GM20000 (cell line): ENCODE measurements at regions not wholly inside any gene's neighbourhood (a gene's known extent, or its start where the extent isn't known, plus 50 kb on each side); places are given as distances from the start of the nearest gene placed in this dataset.

Experiments
- DNase-seq: peaks from one replicate; pipeline ENCODE4 v3.0.0; 2012; ENCODE audit warnings: low spot score
- CTCF ChIP-seq: IDR thresholded peaks from 2 replicates; pipeline ENCODE4 v1.5.1; 2012; ENCODE audit warnings: mild to moderate bottlenecking, control low read depth; ENCODE audit errors: extremely low read depth, missing control alignments

- no peak for DNase-seq
- no peak for TF ChIP-seq CTCF
These were observed 156.5 kb upstream of the GDF10 start for GRCh38 chr10:47143473-47143872.

GRCh38 chr10:47144525-47144924 lies 155.5 kb upstream of the GDF10 start:
- DNase-seq, result no peak
- no peak for TF ChIP-seq CTCF

GRCh38 chr10:47145290-47145934 lies 154.6 kb upstream of the GDF10 start:
- no peak for TF ChIP-seq CTCF
- DNase-seq, result no peak

GRCh38 chr10:47146572-47146971 lies 153.4 kb upstream of the GDF10 start:
- no peak for DNase-seq
- no peak for TF ChIP-seq CTCF

- DNase-seq, result no peak
- no peak for TF ChIP-seq CTCF
These were observed 152.8 kb upstream of the GDF10 start for GRCh38 chr10:47147186-47147585.

- no peak for TF ChIP-seq CTCF
- DNase-seq, result no peak
These were observed 149.4 kb upstream of the GDF10 start for GRCh38 chr10:47150581-47150980.

GRCh38 chr10:47151920-47152319 lies 148.1 kb upstream of the GDF10 start:
- no peak for TF ChIP-seq CTCF

More at GRCh38 chr10:47151920-47152319, 148.1 kb upstream of the GDF10 start:
- DNase-seq, result no peak
